GM23338 (cell line): ENCODE measurements at regions not wholly inside any gene's neighbourhood (a gene's known extent, or its start where the extent isn't known, plus 50 kb on each side); places are given as distances from the start of the nearest gene placed in this dataset.

ENCODE experiments used
- ATAC-seq: fragments of 200-7000 bp; cut with Tn5 transposase; 3 replicates; pipeline ENCODE4 v1.9.1; 2020
- DNase-seq: peaks from one replicate; pipeline ENCODE4 v3.0.0-alpha.2; 2015; ENCODE audit warnings: low spot score
- H2AFZ ChIP-seq: fragments of 200-600 bp; sonication (generic); 2 replicates; pipeline ENCODE4 v1.8.0; 2016; ENCODE audit warnings: antibody characterized with exemption, mild to moderate bottlenecking, moderate library complexity
- H3F3A ChIP-seq: fragments of 200-600 bp; sonication (generic); replicated peaks from 2 replicates; pipeline ENCODE4 v1.8.0; 2017; ENCODE audit warnings: antibody characterized with exemption, mixed run types, low read depth
- H3K27ac ChIP-seq: fragments of 200-600 bp; sonication (generic); 2 replicates; pipeline ENCODE4 v1.6.1; 2016; ENCODE audit warnings: low read depth
- H3K27me3 ChIP-seq: fragments of 200-600 bp; sonication (generic); 2 replicates; pipeline ENCODE4 v1.8.0; 2016; ENCODE audit warnings: mild to moderate bottlenecking, mixed run types, moderate library complexity; ENCODE audit not compliant: insufficient read depth
- H3K36me3 ChIP-seq: fragments of 200-600 bp; sonication (generic); 2 replicates; pipeline ENCODE4 v1.8.0; 2016; ENCODE audit warnings: mild to moderate bottlenecking; ENCODE audit not compliant: insufficient read depth
- H3K4me1 ChIP-seq: fragments of 200-600 bp; sonication (generic); 2 replicates; pipeline ENCODE4 v1.8.0; 2016; ENCODE audit warnings: mild to moderate bottlenecking, moderate library complexity; ENCODE audit not compliant: insufficient read depth
- H3K4me2 ChIP-seq: fragments of 200-600 bp; sonication (generic); 2 replicates; pipeline ENCODE4 v1.7.1; 2017; ENCODE audit warnings: mixed run types
- H3K4me3 ChIP-seq: fragments of 200-600 bp; sonication (generic); 2 replicates; pipeline ENCODE4 v1.6.1; 2016; ENCODE audit warnings: mixed run types
- H3K79me2 ChIP-seq: fragments of 200-600 bp; sonication (generic); replicated peaks from 2 replicates; pipeline ENCODE4 v1.8.0; 2017; ENCODE audit warnings: mild to moderate bottlenecking; ENCODE audit not compliant: insufficient read depth
- H3K9me2 ChIP-seq: fragments of 200-600 bp; sonication (generic); 2 replicates; pipeline ENCODE4 v1.8.0; 2017; ENCODE audit not compliant: insufficient read depth
- H4K20me1 ChIP-seq: fragments of 200-600 bp; sonication (generic); replicated peaks from 2 replicates; pipeline ENCODE4 v1.8.0; 2017; ENCODE audit warnings: mild to moderate bottlenecking; ENCODE audit not compliant: insufficient read depth
- H3K27ac Mint-ChIP-seq: 2 replicates; pipeline ENCODE4 v1.8.0; 2020; ENCODE audit warnings: inconsistent platforms, mild to moderate bottlenecking, moderate library complexity, mixed read lengths
- H3K27me3 Mint-ChIP-seq: 3 replicates; pipeline ENCODE4 v1.8.0; 2022; ENCODE audit warnings: low read depth, mild to moderate bottlenecking, moderate library complexity, mixed read lengths, inconsistent platforms; ENCODE audit not compliant: insufficient read depth, poor library complexity
- H3K36me3 Mint-ChIP-seq: 3 replicates; pipeline ENCODE4 v1.8.0; 2021; ENCODE audit warnings: low read depth, mild to moderate bottlenecking, inconsistent platforms, moderate library complexity, mixed read lengths
- H3K4me1 Mint-ChIP-seq: 3 replicates; pipeline ENCODE4 v1.8.0; 2020; ENCODE audit warnings: mild to moderate bottlenecking, inconsistent platforms, mixed read lengths
- H3K4me3 Mint-ChIP-seq: 3 replicates; pipeline ENCODE4 v1.8.0; 2021; ENCODE audit warnings: moderate library complexity, mild to moderate bottlenecking, inconsistent platforms, mixed read lengths
- H3K9me3 Mint-ChIP-seq: 3 replicates; pipeline ENCODE4 v1.8.0; 2020; ENCODE audit warnings: moderate library complexity, mild to moderate bottlenecking, inconsistent platforms, mixed read lengths
- CREB1 ChIP-seq: fragments of 250-450 bp; sonication (Bioruptor Pico); IDR thresholded peaks from 2 replicates; pipeline ENCODE4 v1.5.0; 2020; ENCODE audit warnings: low read depth, mild to moderate bottlenecking, moderate library complexity
- CTCF ChIP-seq, 2 experiments: fragments of 200-600 bp in 1 of 2; sonication (generic) in 1 of 2; conservative IDR thresholded peaks; 2 replicates each; pipeline versions ENCODE4 v1.5.1 to v1.6.1; 2016 to 2017; ENCODE audit warnings: antibody characterized with exemption in 2 of 2, low read depth in 2 of 2, mild to moderate bottlenecking in 2 of 2, moderate library complexity in 1 of 2
- ETS1 ChIP-seq: IDR thresholded peaks from 2 replicates; pipeline ENCODE4 v1.6.1; 2016; ENCODE audit warnings: antibody characterized with exemption
- EZH2 ChIP-seq: fragments of 200-600 bp; sonication (generic); IDR thresholded peaks from one replicate; pipeline ENCODE4 v1.8.0; 2017; ENCODE audit warnings: antibody characterized with exemption, mild to moderate bottlenecking, low read depth; ENCODE audit not compliant: unreplicated experiment
- EZH2phosphoT487 ChIP-seq: fragments of 200-600 bp; sonication (generic); IDR thresholded peaks from one replicate; pipeline ENCODE4 v1.8.1; 2018; ENCODE audit warnings: antibody characterized with exemption; ENCODE audit not compliant: unreplicated experiment
- JUNB ChIP-seq: IDR thresholded peaks from one replicate; pipeline ENCODE4 v1.6.1; 2016; ENCODE audit warnings: antibody characterized with exemption; ENCODE audit not compliant: unreplicated experiment
- NANOG ChIP-seq: IDR thresholded peaks from 2 replicates; pipeline ENCODE4 v1.6.1; 2016; ENCODE audit warnings: antibody characterized with exemption, borderline replicate concordance
- POLR2AphosphoS5 ChIP-seq: IDR thresholded peaks from 2 replicates; pipeline ENCODE4 v1.6.1; 2016; ENCODE audit warnings: antibody characterized with exemption, low read depth
- REST ChIP-seq: IDR thresholded peaks from one replicate; pipeline ENCODE4 v1.6.1; 2018; ENCODE audit warnings: antibody characterized with exemption; ENCODE audit not compliant: unreplicated experiment
- STAT1 ChIP-seq: IDR thresholded peaks from one replicate; pipeline ENCODE4 v1.6.1; 2016; ENCODE audit warnings: antibody characterized with exemption; ENCODE audit not compliant: unreplicated experiment
- ZNF114 ChIP-seq: fragments of 250-450 bp; sonication (Bioruptor Pico); IDR thresholded peaks from 2 replicates; pipeline ENCODE4 v1.5.0; 2020; ENCODE audit warnings: mild to moderate bottlenecking, moderate library complexity
- ZNF331 ChIP-seq: fragments of 250-450 bp; sonication (Bioruptor Pico); IDR thresholded peaks from 2 replicates; pipeline ENCODE4 v1.5.0; 2020; ENCODE audit warnings: low read depth, mild to moderate bottlenecking, moderate library complexity
- ZNF462 ChIP-seq: fragments of 250-450 bp; sonication (Bioruptor Pico); IDR thresholded peaks from 2 replicates; pipeline ENCODE4 v1.5.0; 2020; ENCODE audit warnings: mild to moderate bottlenecking, moderate library complexity

- Histone ChIP-seq H2AFZ (no peak overlapping the region), H3F3A (no peaks in the 10 kb centered on the region), H3K4me3 (no peak overlapping the region), H3K9me2 (peaks cover 2% of the 10 kb centered on the region; the same call in 1 of the 2 replicates), H3K27me3 (no peaks in the 10 kb centered on the region), H3K79me2 (no peaks in the 10 kb centered on the region), H3K4me1 (no peaks in the 10 kb centered on the region), H4K20me1 (no peaks in the 10 kb centered on the region), H3K4me2 (no peak overlapping the region), H3K36me3 (no peaks in the 10 kb centered on the region), H3K27ac (no peak overlapping the region)
- DNase-seq (no peak), ATAC-seq (no peak)
- Mint-ChIP-seq H3K27ac (no peak overlapping the region), H3K36me3 (no peaks in the 10 kb centered on the region), H3K4me1 (no peaks in the 10 kb centered on the region), H3K27me3 (peaks cover 8% of the 10 kb centered on the region), H3K9me3 (no peaks in the 10 kb centered on the region), H3K4me3 (no peak overlapping the region)
- TF ChIP-seq ZNF331 (CRISPR knock-in tag) (no peak), ZNF114 (no peak), POLR2AphosphoS5 (no peak), ETS1 (no peak), CREB1 (no peak), CTCF (conservative IDR thresholded peaks at IDR 0.05; ENCODE audit: low read depth in 2 of 2) (no peak), NANOG (no peak), EZH2 (no peak), STAT1 (no peak), REST (no peak), JUNB (no peak), EZH2phosphoT487 (no peak), ZNF462 (CRISPR knock-in tag) (no peak)
Observed at GRCh38 chr21:38688068-38688467, 117.7 kb upstream of the ETS2 start.
